Activated effector memory CD4-positive, alpha-beta T cell treated with anti-CD3 and anti-CD28 coated beads, Interleukin-2, amount 50 U/mL, for 16 hours (primary cell): ENCODE measurements at regions not wholly inside any gene's neighbourhood (a gene's known extent, or its start where the extent isn't known, plus 50 kb on each side); places are given as distances from the start of the nearest gene placed in this dataset.

ENCODE experiments used
- DNase-seq: peaks from one replicate; pipeline ENCODE4 v3.0.0-alpha.2; 2020

- DNase-seq: no peak
Observed at GRCh38 chr6:14966096-14966905, 279.6 kb upstream of the JARID2 start.

DNA sequence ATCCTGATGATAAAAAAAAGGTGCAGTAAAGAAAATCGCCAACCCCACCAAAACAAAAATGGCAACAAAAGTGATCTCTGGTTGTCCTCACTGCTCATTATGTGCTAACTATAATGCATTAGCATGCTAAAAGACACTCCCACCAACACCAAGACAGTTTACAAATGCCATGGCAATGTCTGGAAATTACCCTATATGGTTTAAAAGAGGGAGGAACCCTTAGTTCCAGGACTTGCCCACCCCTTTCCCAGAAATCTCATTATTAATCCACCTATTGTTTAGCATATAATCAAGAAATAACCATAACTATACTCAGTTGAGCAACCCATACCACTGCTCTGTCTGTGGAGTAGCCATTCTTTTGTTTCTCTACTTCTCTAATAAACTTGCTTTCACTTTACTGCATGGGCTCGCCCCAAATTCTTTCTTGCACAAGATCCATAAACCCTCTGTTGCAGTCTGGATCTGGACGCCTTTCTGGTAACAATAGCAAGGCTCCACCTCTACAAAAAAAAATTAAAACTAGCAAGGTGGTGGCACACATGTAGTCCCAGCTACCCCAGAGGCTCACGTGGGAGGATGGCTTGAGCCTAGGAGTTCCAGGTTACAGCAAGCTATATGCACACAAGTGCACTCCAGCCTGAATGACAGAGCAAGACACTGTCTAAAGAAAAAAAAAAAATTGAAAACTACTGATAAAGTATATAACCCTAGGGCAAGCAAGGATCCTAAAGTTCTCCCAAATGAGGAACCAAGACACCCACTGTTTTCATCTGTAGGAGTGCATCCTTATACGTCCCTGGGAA is 278.8 kb upstream of the JARID2 start:
- DNase-seq: no peak

DNA sequence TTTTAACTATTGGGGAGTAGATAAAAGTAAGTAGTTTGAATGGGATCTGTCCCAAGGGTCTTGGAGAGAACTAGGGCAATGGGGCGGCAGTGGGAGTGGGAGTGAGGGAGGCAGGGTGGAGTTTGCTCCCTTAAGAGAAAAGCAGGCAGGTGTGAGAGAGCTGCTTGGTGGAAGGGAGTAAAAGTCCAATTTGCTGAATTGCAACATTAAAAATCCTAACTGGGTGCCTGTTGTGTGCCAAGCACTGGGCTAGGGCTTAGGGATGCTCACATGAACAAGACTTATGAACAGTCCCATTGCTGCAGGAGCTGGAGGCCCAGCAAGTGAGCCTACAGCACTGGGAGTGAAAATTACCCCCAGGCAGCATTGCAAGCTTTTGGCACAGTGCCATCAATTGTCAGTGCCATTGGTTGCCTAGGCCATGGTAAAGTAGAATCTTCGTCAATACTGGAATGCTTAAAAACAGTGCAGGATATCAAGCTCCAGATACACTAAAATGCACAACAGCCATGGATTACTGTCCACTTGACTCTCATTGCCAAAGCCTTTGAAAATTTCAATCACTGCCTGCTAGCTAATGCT is 277.7 kb upstream of the JARID2 start:
- no peak for DNase-seq

GRCh38 chr6:14969126-14969525 is 276.7 kb upstream of the JARID2 start:
- no peak for DNase-seq

DNA sequence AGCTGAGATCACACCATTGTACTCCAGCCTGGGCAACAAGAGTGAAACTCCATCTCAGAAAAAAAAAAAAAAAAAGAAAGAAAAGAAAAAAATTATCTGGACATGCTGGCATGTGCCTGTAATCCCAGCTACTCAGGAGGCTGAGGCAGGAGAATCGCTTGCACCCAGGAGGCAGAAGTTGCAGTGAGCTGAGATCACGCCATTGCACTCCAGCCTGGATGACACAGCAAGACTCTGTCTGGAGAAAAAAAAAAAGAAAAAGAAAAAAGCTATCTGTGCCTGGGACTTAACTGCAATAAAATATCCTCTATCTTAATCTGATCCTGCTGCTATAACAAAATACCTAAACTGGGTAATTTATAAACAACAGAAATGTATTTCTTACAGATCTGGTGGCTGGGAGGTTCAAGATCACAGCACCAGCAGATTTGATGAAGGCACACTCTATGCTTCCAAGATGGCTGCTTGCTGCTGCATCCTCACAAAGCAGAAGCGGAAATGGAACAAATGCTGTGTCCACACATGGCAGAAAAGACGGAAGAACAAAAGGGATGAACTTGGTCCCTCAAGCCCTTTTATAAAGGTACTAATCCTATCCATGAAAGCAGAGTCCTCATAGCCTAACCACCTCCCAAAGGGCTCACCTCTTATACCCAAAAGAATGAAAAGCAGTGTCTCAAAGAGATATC is 273.3 kb upstream of the JARID2 start:
- no peak for DNase-seq

DNA sequence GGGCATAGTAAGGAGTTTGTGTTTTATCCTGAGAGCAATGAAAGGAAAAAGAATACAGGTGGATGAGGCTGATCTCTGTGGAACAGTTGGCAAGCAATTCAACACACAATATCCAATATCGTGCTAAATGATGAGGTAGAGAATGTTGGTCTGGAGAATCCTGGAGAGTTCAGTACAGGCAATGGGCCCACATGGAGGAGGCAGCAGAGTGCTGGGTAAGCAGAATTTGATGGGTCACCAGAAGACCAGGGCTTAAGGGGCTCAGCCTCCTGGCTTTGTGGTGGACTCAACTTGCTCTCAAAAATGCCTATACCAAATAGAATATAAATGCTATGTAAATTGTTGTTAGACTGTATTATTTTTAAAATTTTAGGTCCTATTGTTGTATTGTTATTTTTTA is 271.5 kb upstream of the JARID2 start:
- DNase-seq: no peak

GRCh38 chr6:14974792-14975470 is 270.9 kb upstream of the JARID2 start:
- no peak for DNase-seq

DNA sequence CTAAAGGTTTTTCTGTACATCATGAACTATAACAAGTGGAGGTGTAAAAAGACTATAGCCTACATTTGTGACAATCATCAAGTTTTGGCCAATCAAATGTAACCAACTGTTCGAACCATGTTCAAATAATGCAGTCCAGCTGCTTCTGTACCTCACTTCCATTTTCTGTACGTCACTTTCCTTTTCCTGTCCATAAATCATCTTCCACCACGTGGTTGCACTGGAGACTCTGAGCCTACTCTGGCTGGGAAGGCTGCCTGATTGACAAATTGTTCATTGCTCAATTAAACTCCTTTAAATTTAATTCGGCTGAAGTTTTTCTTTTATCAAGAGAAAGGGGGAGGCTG is 270.4 kb upstream of the JARID2 start:
- no peak for DNase-seq

DNA sequence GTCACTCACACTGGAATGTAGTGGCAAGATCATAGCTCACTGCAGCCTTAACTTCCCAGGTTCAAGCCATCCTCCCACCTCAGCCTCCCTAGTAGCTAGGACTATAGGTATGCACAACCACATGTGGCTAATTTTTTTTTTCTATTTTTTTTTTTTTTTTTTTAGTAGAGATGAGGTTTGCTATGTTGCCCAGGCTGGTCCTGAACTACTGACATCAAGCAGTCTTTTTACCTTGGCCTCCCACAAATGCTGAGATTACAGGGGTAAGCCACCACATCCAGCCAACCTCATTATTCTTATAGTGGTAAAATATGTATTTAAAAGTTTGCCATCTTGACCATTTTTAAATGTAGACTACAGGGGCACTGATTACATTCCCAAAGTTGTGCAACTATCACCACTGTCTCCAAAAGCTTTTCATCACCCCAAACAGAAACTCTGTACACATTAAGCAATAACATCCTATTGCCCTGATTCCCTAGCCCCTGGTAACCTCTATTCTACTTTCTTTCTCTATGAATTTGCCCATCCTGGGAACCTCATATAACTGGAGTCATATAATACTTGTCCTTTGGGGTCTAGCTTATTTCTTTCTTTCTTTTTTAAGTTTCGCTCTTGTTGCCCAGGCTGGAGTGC is 268.0 kb upstream of the JARID2 start:
- no peak for DNase-seq

GRCh38 chr6:14981960-14982359 is 263.9 kb upstream of the JARID2 start:
- DNase-seq: no peak

DNA sequence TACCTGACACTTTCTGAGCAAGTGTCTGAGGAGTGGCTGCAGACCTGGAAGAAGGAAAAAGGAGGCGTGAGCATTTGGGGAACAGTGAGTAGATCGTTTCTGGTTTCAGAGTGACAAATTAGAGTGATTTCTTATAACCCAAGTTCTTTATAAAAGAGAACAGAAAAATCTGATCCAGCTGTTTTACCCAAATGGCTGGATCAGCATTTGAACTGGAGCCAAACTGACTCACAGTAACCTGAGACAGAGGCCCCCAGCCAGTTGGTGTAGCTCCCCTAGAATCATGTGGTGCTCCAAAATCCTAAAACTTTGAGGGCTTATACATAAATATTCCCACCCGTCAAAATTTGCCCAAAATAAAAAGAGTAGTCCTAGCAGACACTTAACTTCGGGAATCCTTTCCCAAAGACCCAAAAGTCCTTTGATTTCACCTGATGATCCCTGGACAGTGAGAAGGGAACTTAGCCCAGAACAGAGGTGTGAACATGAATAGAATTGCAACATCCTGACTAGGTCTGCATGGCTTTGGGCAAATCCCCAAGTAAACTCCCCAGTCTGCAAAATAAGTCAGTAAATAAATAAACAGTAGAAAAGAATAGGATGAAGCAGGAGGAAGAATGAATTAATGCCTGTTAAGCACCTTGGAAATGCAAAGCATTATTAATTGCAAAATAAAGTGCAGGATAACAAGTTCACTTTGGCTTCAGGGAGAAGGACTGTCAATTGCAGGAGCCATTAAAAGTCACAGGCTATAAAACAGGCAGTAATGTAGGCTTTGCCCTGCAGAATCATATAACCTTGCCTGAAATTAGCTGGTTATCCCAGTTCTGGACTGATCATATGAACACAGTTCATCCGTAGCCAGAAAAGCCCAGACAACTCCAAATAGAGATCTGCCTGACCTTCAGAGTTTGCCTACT is 262.0 kb upstream of the JARID2 start:
- no peak for DNase-seq

DNA sequence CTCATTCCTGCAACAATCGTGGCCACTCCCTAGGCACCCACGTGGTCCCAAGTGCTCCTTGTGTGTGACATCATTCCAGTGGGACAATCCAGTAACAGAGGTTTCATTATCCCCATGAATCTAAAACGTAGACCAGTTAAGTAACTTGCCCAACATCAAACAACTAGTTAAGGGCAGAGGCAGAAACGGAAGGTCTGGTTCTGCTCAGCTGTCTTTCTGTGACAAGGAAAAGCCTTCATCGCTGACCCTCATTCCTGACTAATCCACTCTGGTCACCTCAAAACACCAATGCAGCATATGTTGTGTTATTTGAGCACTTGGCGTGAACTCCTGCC is 261.4 kb upstream of the JARID2 start:
- no peak for DNase-seq

- no peak for DNase-seq
Observed at GRCh38 chr6:14985366-14985765, 260.5 kb upstream of the JARID2 start.

DNA sequence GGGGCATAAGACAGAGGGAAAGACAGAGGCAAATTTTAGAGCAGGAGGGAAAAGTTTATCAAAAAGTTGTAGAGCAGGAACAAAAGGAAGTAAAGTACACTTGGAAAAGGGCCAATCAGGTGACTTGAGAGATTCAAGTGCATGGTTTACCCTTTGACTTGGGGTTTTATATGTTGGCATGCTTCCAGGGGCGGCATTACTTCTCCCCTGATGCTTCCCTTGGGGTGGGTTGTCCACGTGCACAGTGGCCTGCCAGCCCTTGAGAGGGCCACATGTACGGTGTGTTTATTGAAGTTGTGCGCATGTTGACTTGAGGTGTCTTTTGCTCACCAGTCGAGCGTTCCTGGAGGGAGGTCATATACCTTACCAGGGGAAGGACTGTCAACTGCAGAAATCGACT is 259.5 kb upstream of the JARID2 start:
- DNase-seq: no peak

- DNase-seq: no peak
Observed at GRCh38 chr6:14987490-14987889, 258.4 kb upstream of the JARID2 start.

GRCh38 chr6:14992382-14992781 is 253.5 kb upstream of the JARID2 start:
- DNase-seq: no peak

- no peak for DNase-seq
Observed at GRCh38 chr6:14995208-14995607, 250.7 kb upstream of the JARID2 start.

- no peak for DNase-seq
Observed at GRCh38 chr6:14995966-14996602, 249.8 kb upstream of the JARID2 start.

DNA sequence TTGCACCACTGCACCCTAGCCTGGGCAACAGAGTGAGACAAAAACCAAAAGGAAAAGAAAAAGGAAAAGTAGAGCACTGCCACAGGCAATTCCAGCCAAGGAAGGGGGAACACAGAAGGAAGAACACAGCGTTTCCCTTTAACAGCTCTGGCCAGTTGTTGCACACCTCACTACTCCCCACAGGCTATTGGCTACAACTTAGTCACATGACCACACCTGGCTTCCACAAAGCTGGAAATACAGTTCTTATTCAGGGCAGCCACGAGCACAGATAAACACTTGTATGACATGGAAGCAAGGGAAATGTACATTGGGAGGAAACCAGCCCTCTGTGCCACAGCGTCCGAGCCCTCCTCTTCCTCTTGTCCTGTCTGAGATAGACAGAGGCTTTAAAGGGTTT is 249.0 kb upstream of the JARID2 start:
- DNase-seq: no peak

GRCh38 chr6:14997507-14997906 is 248.4 kb upstream of the JARID2 start:
- no peak for DNase-seq

DNA sequence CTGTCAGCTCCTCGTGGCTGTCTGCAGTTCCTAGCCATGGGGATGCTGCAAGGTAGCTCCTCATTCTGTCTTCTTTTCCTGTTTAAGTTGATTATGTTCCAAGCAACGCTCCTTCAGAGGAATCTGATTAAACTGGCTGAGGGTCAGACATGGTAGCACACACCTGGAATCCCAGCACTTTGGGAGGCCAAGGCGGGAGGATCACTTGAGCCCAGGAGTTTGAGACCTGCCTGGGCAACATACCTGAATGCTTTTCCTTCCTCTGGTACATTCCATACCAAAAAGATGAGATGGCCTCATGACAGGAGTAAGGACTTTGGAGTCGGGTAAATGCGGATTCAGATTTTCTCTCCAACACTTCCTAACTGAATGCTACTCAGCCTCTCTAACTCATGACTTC is 246.8 kb upstream of the JARID2 start:
- no peak for DNase-seq
